Esophagus muscularis mucosa (tissue), 4 donors: ENCODE measurements at regions not wholly inside any gene's neighbourhood (a gene's known extent, or its start where the extent isn't known, plus 50 kb on each side); places are given as distances from the start of the nearest gene placed in this dataset.
"Not testable (repeated sequence)": the region's sequence is repeated elsewhere in the genome, so short reads cannot be mapped to it uniquely, and the experiment has no call there.

Source experiments
- DNase-seq: peaks from one replicate; pipeline ENCODE4 v3.0.0-alpha.2; 2017; ENCODE audit errors: extremely low spot score
- H3K27ac ChIP-seq, 4 donors: fragments of 200-600 bp; sonication (generic); replicated peaks in 1 of 4; 1 replicate in 3 of 4; 2 replicates in 1 of 4; pipeline ENCODE4 v1.5.1; 2016 to 2019; ENCODE audit warnings: mild to moderate bottlenecking in 1 of 4
- H3K27me3 ChIP-seq, 4 donors: fragments of 200-600 bp; sonication (generic); one replicate each; pipeline versions ENCODE4 v1.5.1 to v1.6.0; 2016 to 2019
- H3K36me3 ChIP-seq, 4 donors: fragments of 200-600 bp; sonication (generic); one replicate each; pipeline ENCODE4 v1.5.1; 2016 to 2019
- H3K4me1 ChIP-seq, 4 donors: fragments of 200-600 bp; sonication (generic); one replicate each; pipeline ENCODE4 v1.5.1; 2016 to 2019
- H3K4me3 ChIP-seq, 4 donors: fragments of 200-600 bp; sonication (generic); 1 replicate in 2 of 4; 2 replicates in 2 of 4; pipeline ENCODE4 v1.5.1; 2016 to 2019; ENCODE audit warnings: mild to moderate bottlenecking in 4 of 4, moderate library complexity in 1 of 4
- H3K9me3 ChIP-seq, 4 donors: fragments of 200-600 bp; sonication (generic); 1 replicate in 3 of 4; 2 replicates in 1 of 4; pipeline ENCODE4 v1.5.1; 2016 to 2019
- CTCF ChIP-seq, 3 experiments: fragments of 200-600 bp in 2 of 3; fragments of 450-650 bp in 1 of 3; sonication (generic) in 2 of 3; IDR thresholded peaks; one replicate each; pipeline ENCODE4 v1.5.1; 2017 to 2019; ENCODE audit warnings: antibody characterized with exemption in 3 of 3, mild to moderate bottlenecking in 2 of 3, moderate library complexity in 1 of 3
- EP300 ChIP-seq: sonication (generic); formaldehyde crosslinking; IDR thresholded peaks from one replicate; pipeline ENCODE4 v1.6.1; 2017; ENCODE audit warnings: antibody characterized with exemption
- POLR2A ChIP-seq: fragments of 450-650 bp; IDR thresholded peaks from one replicate; pipeline ENCODE4 v1.6.1; 2017; ENCODE audit warnings: antibody characterized with exemption, moderate library complexity, mild to moderate bottlenecking, low read depth
- POLR2AphosphoS5 ChIP-seq, 2 donors: sonication (generic); formaldehyde crosslinking; IDR thresholded peaks; one replicate each; pipeline ENCODE4 v1.6.1; 2017; ENCODE audit warnings: antibody characterized with exemption in 2 of 2
- WGBS: methylation state at CpG from one replicate; pipeline ENCODE4 v1.1.5; 2018; 5-methylcytosine and 5-hydroxymethylcytosine counted together
- intact Hi-C: fragments of 100-400 bp; cut with DNase I; formaldehyde crosslinking; loops from one replicate; pipeline ENCODE4 v1.15.1; 2023

- intact Hi-C loops: no loop called here
- 69% methylated on average over 1 of the region's 1 CpG for WGBS
- H3K4me1 ChIP-seq: no peaks in the 10 kb centered on the region
- H3K27ac ChIP-seq: no peak overlapping the region
- TF ChIP-seq POLR2AphosphoS5 (IDR thresholded peaks at IDR 0.05) (no peak), EP300 (no peak), POLR2A (no peak), CTCF (IDR thresholded peaks at IDR 0.05) (no peak)
- H3K9me3 ChIP-seq: peaks cover 0 to 17% (median 8%) of the 10 kb centered on the region in 4 donors
- no peaks in the 10 kb centered on the region for H3K36me3 ChIP-seq
- DNase-seq: no peak
- no peak overlapping the region for H3K4me3 ChIP-seq
- no peaks in the 10 kb centered on the region for H3K27me3 ChIP-seq
Observed at GRCh38 chr4:36609661-36610060, 328.2 kb downstream of the DTHD1 start.

- WGBS: 90% methylated on average over 2 of the region's 2 CpGs
- intact Hi-C loops: no loop called here
- Histone ChIP-seq H3K4me1 (no peaks in the 10 kb centered on the region), H3K9me3 (peaks cover 0 to 17% (median 8%) of the 10 kb centered on the region in 4 donors), H3K4me3 (no peak overlapping the region), H3K36me3 (no peaks in the 10 kb centered on the region), H3K27me3 (no peaks in the 10 kb centered on the region), H3K27ac (no peak overlapping the region)
- no peak for DNase-seq
- TF ChIP-seq CTCF (IDR thresholded peaks at IDR 0.05) (no peak), EP300 (no peak), POLR2A (no peak), POLR2AphosphoS5 (IDR thresholded peaks at IDR 0.05) (no peak)
Observed at GRCh38 chr4:36610628-36611027, 329.2 kb downstream of the DTHD1 start.

- peaks cover 0 to 17% (median 8%) of the 10 kb centered on the region in 4 donors for H3K9me3 ChIP-seq
- H3K27ac ChIP-seq, H3K36me3 ChIP-seq, H3K4me1 ChIP-seq, H3K27me3 ChIP-seq, DNase-seq, H3K4me3 ChIP-seq, intact Hi-C loops: not testable (repeated sequence)
- WGBS: 88% methylated on average over 2 of the region's 2 CpGs
Observed at GRCh38 chr4:36613142-36613541, 331.7 kb downstream of the DTHD1 start.

GRCh38 chr4:36614011-36614410 lies 332.6 kb downstream of the DTHD1 start:
- Histone ChIP-seq H3K36me3 (no peaks in the 10 kb centered on the region), H3K27me3 (no peaks in the 10 kb centered on the region), H3K27ac (no peak overlapping the region), H3K9me3 (peaks cover 0 to 17% (median 8%) of the 10 kb centered on the region in 4 donors), H3K4me3 (no peak overlapping the region), H3K4me1 (no peaks in the 10 kb centered on the region)
- intact Hi-C loops: no loop called here
- 87% methylated on average over 3 of the region's 3 CpGs for WGBS
- TF ChIP-seq POLR2AphosphoS5 (IDR thresholded peaks at IDR 0.05) (no peak), CTCF (IDR thresholded peaks at IDR 0.05) (no peak), POLR2A (no peak), EP300 (no peak)
- DNase-seq: no peak

GRCh38 chr4:36618102-36618501 lies 336.7 kb downstream of the DTHD1 start:
- no peak overlapping the region for H3K4me3 ChIP-seq
- no peaks in the 10 kb centered on the region for H3K36me3 ChIP-seq
- TF ChIP-seq POLR2A (no peak), EP300 (no peak), POLR2AphosphoS5 (IDR thresholded peaks at IDR 0.05) (no peak), CTCF (IDR thresholded peaks at IDR 0.05) (no peak)
- 72% methylated on average over 1 of the region's 1 CpG for WGBS
- intact Hi-C loops: no loop called here
- no peaks in the 10 kb centered on the region for H3K27me3 ChIP-seq
- no peaks in the 10 kb centered on the region for H3K4me1 ChIP-seq
- DNase-seq: no peak
- no peaks in the 10 kb centered on the region for H3K9me3 ChIP-seq
- no peak overlapping the region for H3K27ac ChIP-seq
